ENCODE measurements at regions not wholly inside any gene's neighbourhood (a gene's known extent, or its start where the extent isn't known, plus 50 kb on each side); places are given as distances from the start of the nearest gene placed in this dataset.

GRCh38 chr18:41458376-41458775 is 496.7 kb upstream of the PIK3C3 start:
- H3K27ac ChIP-seq = no peak overlapping the region
- TF ChIP-seq POLR2A (IDR thresholded peaks at IDR 0.05) (no peak), CTCF (IDR thresholded peaks at IDR 0.05) (no peak), EP300 (IDR thresholded peaks at IDR 0.05) (no peak)
- 59 to 67% (median 62%) methylated on average over 3 of the region's 3 CpGs for WGBS, 3 donors
- intact Hi-C loops (cut with DNase I) = no loop called here
- H3K36me3 ChIP-seq = no peaks in the 10 kb centered on the region
- H3K9me3 ChIP-seq = no peaks in the 10 kb centered on the region
- H3K27me3 ChIP-seq = no peaks in the 10 kb centered on the region
- H3K4me1 ChIP-seq (ENCODE audit: insufficient read depth) = no peaks in the 10 kb centered on the region
- no peak for DNase-seq
- H3K4me3 ChIP-seq = no peak overlapping the region

- Histone ChIP-seq H3K9me3 (no peaks in the 10 kb centered on the region), H3K4me1 (ENCODE audit: insufficient read depth) (no peaks in the 10 kb centered on the region), H3K4me3 (no peak overlapping the region), H3K27ac (no peak overlapping the region), H3K27me3 (no peaks in the 10 kb centered on the region), H3K36me3 (no peaks in the 10 kb centered on the region)
- intact Hi-C loops (cut with DNase I) = no loop called here
- TF ChIP-seq POLR2A (IDR thresholded peaks at IDR 0.05) (no peak), EP300 (IDR thresholded peaks at IDR 0.05) (no peak), CTCF (IDR thresholded peaks at IDR 0.05) (no peak)
- no peak for DNase-seq
- WGBS, 3 donors = 35 to 44% (median 36%) methylated on average over 13 of the region's 13 CpGs
Measured at GRCh38 chr18:41457765-41458326, 497.2 kb upstream of the PIK3C3 start.

GRCh38 chr18:41456831-41457230 is 498.2 kb upstream of the PIK3C3 start:
- 90 to 94% (median 91%) methylated on average over 4 of the region's 4 CpGs for WGBS, 3 donors
- intact Hi-C loops (cut with DNase I) = no loop called here
- Histone ChIP-seq H3K27me3 (no peaks in the 10 kb centered on the region), H3K4me1 (ENCODE audit: insufficient read depth) (no peaks in the 10 kb centered on the region), H3K9me3 (no peaks in the 10 kb centered on the region), H3K27ac (no peak overlapping the region), H3K36me3 (no peaks in the 10 kb centered on the region), H3K4me3 (no peak overlapping the region)
- no peak for DNase-seq
- no peak for TF ChIP-seq EP300 (IDR thresholded peaks at IDR 0.05)
- TF ChIP-seq POLR2A (IDR thresholded peaks at IDR 0.05) = no peak
- TF ChIP-seq CTCF (IDR thresholded peaks at IDR 0.05) = no peak

GRCh38 chr18:41449612-41450011 is 505.4 kb upstream of the PIK3C3 start:
- intact Hi-C loops (cut with DNase I) = no loop called here
- DNase-seq = no peak
- TF ChIP-seq POLR2A (IDR thresholded peaks at IDR 0.05) (no peak), CTCF (IDR thresholded peaks at IDR 0.05) (no peak), EP300 (IDR thresholded peaks at IDR 0.05) (no peak)
- Histone ChIP-seq H3K36me3 (no peaks in the 10 kb centered on the region), H3K4me3 (no peak overlapping the region), H3K27me3 (no peaks in the 10 kb centered on the region), H3K4me1 (ENCODE audit: insufficient read depth) (no peaks in the 10 kb centered on the region), H3K27ac (no peak overlapping the region), H3K9me3 (no peaks in the 10 kb centered on the region)

Data from ovary (tissue), 7 donors.